GM18867 (cell line): ENCODE measurements at regions not wholly inside any gene's neighbourhood (a gene's known extent, or its start where the extent isn't known, plus 50 kb on each side); places are given as distances from the start of the nearest gene placed in this dataset.

Experiments
- ATAC-seq: cut with Tn5 transposase; IDR thresholded peaks from one replicate; pipeline ENCODE4 v1.9.1; 2021; ENCODE audit warnings: mild to moderate bottlenecking, moderate library complexity; ENCODE audit not compliant: unreplicated experiment

DNA sequence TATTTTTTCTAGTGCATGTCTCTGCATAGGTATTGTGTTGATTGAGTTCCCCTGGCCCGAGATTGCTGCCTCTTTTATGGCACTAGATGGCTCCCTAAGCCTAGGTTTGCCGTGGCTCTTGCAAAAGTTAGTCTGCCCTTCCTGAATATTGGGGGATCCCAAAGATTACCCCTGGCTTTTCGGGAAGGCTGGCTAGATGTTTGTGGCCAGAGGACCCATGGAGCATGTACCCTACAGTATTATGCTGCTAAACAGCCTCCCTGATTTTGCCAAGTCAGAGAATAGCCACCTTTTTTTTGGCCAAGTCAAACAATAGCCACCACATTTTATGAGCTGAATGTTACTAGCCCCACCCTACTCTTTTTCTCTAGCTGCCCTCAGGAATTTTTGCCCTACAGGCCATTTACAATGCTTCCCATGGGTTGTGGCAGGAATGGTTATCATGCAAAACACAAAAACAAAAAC, 343.2 kb downstream of the OLFM3 start:
- no peak for ATAC-seq

DNA sequence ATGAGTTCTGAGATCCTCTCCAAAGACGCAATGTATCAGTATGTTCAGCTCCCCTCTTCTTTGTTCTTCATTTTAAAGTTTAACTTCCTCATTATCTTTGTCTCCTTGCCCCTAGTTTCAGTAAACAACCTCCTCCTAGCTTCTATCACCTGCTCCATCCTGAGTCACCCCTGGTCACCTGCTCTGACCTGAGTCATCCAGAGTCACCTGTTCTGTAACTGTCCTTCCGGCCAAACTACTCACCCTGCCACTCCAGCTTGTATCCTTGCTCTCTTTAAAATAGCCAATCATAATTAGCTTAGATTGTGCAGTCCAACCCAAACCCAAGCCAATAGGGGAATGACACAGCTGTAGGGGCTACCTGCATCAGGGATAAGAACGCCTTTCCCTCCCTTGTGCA, 332.0 kb downstream of the OLFM3 start:
- ATAC-seq = no peak

GRCh38 chr1:101667761-101668160, 329.0 kb downstream of the OLFM3 start:
- ATAC-seq = no peak

GRCh38 chr1:101683136-101683535, 313.6 kb downstream of the OLFM3 start:
- ATAC-seq = no peak

DNA sequence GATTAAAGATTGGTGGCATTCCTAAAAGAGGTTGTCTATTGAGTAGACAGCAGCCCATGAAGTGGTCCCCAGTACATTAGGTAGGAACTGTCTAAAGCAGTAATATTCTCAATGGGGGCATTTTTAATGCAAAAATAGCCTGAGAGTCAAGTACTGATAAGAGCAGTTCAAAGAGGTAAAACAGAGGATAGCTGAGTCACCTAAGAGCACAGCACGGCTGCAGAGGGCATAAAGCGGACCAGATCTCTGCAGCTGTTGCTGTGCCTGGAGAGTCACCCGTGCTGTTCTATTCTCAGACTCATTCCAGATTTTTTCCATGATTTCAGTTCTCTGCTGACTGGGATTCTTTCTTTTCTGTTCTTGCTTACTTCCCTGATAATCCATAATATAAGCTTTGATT, 313.2 kb downstream of the OLFM3 start:
- ATAC-seq = no peak

- ATAC-seq = no peak
Observed at GRCh38 chr1:101697072-101697471, 299.7 kb downstream of the OLFM3 start.

DNA sequence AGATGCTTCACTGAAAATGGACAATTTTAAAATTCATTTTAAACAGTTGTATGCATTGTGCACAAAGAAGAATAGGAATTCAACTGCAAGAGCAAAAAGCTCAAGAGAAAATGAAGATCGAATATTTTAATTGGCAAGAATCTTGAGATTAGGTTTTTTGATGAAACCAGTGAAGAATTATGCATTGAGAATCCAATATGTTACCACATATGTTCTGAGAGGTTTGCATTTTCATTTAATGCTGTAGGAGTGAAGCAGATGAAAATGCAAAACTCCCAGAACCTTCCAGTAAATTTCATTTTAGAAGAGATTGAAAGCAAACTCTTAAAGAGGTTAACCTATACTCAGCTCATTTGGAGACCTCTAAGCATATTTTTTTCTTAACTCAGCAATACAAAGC, 298.0 kb downstream of the OLFM3 start:
- ATAC-seq = no peak

- ATAC-seq = no peak
Observed at GRCh38 chr1:101704895-101705294, 291.8 kb downstream of the OLFM3 start.

DNA sequence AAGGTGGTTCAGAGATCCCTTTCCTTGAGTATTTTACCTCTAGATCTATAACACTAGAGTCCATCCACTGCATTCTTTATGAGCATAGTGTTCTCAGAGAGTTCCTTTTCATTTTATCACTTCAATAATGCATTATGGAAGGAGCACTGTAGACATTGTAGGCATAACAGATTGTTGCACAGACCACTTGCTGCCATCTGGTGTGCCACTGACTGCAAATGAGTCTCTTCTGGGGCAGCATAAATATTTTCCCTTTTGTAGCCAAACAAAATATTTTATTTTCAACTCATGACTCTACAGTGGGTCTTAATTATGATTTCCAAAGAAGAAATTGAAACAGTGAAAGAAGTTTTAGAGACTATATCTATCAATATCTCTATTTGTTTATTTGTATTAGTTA, 290.4 kb downstream of the OLFM3 start:
- no peak for ATAC-seq

DNA sequence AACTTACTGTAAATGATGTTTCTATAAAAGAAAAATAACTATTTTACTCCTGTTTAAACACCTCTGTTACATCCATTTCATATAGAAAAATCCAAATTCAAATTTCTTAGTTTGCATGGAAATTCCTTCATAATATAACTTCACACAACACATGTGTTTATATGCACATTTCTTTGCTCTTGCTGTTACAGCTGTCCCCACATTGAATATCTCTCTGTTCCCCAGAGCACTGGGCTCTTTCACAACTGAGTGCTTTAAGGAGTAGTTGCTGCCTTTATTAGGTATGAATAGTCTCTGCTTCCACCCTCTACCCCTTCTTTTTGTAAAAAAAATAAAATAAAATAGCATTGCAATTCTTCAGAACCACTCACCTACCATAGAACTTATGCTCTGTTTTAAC, 287.0 kb downstream of the OLFM3 start:
- no peak for ATAC-seq

DNA sequence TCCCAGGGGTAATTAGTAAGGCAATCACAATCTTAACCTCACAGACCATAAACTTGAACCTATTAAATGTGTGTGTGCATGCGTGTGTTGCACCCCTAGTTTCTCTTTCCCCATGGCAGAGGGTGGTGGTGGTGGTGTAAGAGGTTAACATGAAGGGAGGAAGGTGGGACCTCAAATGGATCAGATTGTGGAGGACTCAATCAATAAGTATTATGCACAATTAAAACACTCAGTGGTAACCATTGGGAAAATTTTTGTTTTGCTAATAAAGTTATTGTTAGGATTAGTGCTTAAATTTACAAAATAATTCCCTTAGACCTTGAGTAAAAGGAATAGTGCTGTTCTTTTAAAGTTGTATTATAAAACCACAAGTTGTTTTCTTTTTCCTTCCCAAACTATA, 283.0 kb downstream of the OLFM3 start:
- no peak for ATAC-seq

DNA sequence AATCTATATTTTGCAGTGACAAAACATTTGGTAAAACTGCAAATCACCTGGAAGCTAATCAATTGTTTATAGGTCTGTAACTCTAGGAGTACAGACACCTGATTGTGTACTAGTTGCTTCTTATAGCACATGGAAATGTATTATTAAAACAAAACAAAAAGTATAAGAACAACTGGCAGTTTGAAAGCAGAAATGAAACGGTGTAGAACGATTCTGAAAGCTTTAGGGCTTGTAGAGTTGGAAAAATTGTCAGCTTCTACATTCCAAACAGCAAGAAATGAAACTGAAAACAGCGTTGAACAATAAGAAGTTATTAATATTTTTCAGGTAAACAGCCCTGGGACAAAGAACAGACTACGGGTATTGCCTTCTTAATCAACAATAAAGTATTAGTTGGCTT, 273.3 kb downstream of the OLFM3 start:
- ATAC-seq = peak; percentile 54

DNA sequence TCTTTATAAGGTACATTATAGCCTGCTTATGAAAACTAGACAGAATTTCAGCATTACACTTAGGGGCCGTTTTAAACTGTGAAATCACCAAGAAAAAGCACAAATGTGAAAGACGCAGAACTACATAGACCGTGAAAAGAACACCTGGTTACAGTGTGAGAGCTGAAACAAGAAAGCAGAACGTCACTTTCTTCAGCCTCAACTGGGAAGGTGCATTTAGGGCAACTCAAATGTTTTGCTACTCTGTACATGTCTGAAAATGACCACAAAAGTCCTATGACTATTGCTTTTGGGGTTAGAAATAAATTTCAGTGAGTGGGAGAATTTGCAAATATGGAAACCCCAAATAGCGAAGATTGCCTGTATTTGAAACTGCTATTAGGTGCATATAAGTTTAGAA, 268.7 kb downstream of the OLFM3 start:
- peak; percentile 89 for ATAC-seq

DNA sequence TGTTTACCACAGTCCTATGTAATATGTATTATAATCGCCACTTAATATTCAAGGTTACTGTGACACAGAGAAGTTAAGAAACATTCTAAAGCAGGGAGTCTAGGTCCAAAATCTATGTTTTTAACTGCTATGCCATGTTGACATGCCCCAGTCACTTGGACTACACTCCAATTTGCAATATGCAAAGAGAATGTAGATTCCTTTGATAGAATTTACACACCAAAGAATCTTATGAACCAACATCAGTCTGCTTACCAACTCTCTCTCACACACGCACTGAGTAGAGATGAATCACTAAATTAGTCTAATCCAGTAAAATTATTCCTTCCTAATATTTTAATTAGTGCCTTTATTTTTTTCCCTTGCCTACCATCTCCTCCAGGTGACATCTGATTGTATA, 266.2 kb downstream of the OLFM3 start:
- ATAC-seq = no peak

DNA sequence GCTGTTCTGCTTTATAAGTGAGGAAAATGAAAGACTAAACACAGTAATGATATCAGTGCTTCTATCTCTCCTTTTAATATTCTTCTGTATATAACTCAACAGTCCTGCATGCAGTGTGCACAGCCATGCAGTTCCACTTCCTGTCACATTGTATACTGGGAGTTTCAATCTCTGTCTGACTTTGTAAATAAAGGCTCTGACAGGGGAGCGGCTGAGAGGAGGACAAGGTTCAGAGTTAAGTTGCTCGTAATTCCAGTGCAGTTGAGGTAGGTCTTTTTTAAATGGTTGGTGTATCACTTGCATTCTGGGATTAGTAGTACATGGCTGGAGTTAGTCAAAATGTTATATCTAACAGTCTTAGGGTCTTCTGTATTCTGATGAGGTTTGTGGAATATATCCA, 264.5 kb downstream of the OLFM3 start:
- peak; percentile 61 for ATAC-seq

DNA sequence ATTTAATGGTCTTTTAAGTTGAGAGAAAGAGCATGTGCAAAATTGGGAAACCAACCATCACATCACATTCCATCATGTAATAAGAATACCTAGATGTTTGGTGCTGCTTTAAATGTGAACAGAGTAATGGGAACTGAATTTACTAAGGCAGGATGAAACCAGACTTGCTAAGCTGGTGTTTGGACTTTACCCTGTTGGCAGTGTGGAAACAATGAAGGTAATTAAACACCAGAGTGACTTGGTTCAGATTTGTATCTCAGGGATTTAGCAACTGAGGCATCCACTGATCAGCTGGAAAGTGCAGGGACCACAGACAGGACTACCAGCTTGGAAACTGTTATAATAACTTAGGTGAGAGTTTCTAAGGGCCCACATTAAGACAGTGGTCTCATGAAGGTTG, 263.4 kb downstream of the OLFM3 start:
- no peak for ATAC-seq

DNA sequence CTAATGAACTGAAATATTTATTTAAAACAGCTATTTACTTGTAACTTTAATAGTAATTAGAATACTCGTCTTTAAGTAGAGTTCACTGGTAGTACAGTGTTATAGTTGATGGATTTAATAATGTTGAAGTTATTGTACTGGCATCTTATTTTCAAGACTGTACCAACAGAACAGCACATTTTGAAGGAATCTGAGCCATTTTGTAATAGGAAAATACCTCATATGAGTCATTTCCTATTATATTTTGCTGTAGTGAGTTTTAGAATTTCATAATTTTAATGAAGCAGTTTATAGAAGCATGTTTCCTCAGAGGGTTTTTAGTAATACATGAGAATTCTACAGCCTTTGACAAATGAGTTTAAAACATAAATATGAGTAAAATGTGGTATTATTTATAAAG, 258.3 kb downstream of the OLFM3 start:
- ATAC-seq = no peak

DNA sequence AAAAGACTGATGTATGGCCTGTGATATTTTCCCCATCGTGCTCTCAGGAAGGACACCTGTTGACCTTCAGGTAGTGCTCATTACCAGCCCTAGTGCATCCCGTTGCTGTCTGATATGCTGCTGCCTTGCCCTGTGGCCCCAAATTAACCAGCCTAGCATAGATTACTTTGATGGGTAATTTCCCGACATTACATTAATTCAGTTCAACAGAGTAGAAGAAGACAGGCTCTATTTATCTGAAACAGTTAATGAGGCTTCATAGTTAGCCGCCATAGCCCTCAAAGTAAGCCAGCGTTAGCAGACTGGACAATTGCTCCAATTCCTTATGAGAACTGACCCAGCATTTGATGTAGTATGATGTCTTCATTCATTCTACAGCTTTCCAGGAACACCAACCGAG, 257.6 kb downstream of the OLFM3 start:
- ATAC-seq = no peak

DNA sequence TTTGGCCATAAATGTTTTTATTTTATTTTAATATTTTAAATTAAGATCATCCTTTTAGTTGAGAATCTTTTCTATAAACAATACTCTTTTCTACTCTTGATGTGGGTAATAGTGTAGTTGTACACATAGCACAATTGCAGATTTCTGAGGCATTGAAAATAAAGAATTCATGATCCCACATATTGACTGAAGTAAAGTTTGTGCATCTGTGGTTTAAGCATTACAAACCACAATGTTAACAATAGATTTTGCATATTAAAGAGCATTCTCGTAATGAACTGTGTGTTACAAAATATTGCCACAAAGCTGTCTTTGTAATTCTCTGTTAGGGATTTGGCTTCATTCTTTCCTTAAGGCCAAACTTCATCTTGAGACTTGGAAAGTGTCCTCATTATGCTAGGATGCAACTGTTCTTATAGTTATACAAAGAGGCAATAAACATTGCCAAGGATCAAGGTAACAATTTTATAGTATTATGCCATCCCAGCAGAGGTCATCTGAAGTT, 256.8 kb downstream of the OLFM3 start:
- ATAC-seq = no peak

GRCh38 chr1:101741910-101742309, 254.8 kb downstream of the OLFM3 start:
- ATAC-seq = no peak

DNA sequence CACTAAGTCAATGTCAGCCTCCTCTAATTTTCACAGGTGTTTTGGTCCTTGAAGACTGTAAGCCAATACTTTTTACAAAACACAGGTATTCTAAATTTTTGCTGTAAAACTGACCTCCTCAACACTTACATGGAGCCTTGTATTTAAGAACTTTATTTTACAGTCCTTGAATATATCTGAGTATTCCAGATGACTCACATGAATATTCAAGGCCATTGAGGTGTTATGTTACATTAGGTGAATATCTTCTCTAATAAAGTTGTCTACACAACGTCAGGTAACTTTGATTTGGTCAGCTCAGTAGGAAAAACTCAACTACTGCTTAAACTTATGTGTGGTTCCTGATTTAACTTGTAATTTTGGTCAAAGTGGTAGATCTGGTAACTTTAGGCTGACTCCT, 254.2 kb downstream of the OLFM3 start:
- ATAC-seq = no peak

DNA sequence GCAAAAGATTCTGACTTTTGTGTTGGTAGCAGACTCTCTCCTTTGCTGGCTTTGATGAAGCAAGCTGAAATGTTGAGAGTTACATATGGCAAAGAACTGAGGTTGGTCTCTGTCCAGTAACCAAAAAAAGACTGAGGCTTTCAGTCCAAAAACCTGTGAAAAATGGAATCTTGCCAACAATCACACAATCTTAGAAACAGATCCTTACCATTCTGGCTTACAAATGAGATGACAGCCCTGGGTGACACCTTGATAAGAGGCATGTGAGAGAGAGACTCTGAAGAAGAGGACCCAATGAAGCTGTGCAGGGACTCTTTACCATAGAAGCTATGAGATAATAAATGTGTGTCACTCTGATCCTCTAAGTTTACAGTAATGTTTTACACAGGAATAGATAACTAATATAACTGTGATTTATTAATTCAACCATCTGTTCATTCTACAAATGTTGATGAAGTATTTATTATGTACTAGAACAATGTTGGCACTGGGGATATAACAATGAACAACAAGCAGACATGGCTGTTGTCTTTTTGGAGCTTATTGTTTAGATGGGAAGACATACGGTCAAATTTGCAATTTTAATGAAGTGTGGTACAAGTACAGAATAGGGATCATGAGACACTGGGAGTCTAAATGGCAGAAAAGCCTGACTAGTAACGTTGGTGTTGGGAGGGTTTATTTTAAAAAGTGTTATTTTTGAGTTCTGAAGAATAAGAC, 251.0 kb downstream of the OLFM3 start:
- ATAC-seq = no peak

- ATAC-seq = no peak
Observed at GRCh38 chr1:101748077-101748476, 248.6 kb downstream of the OLFM3 start.
